ENCODE measurements at regions not wholly inside any gene's neighbourhood (a gene's known extent, or its start where the extent isn't known, plus 50 kb on each side); places are given as distances from the start of the nearest gene placed in this dataset.
"Not testable (repeated sequence)": the region's sequence is repeated elsewhere in the genome, so short reads cannot be mapped to it uniquely, and the experiment has no call there.

- BruUV-seq (replicated peaks); H3K9me3 ChIP-seq (ENCODE audit: low read length); H3K4me1 ChIP-seq (ENCODE audit: insufficient read depth, low read length); DNase-seq (ENCODE audit: low spot score); H3K27me3 ChIP-seq (ENCODE audit: control insufficient read depth in 1 of 2, insufficient read depth in 2 of 2, low read length in 2 of 2); intact Hi-C loops (cut with micrococcal nuclease; ENCODE audit: unreplicated experiment); FAIRE-seq; H3K79me2 ChIP-seq (ENCODE audit: insufficient read depth, low read length); H3K4me3 ChIP-seq (replicated peaks in 1 of 3; ENCODE audit: insufficient read depth in 1 of 3, low read depth in 2 of 3, low read length in 3 of 3); POLR2A ChIA-PET; ATAC-seq; in situ Hi-C loops (cut with HindIII; ENCODE audit: extremely low pct_ligation_motif_present, low pct_unique_long_range_greater_than_20kb); H3K27ac ChIP-seq (ENCODE audit: extremely low read length, insufficient read depth, low read length); H4K20me1 ChIP-seq (ENCODE audit: insufficient read depth, low read length); H3K36me3 ChIP-seq (replicated peaks in 1 of 2; ENCODE audit: control insufficient read depth in 1 of 2, insufficient read depth in 2 of 2, low read length in 2 of 2); H2AFZ ChIP-seq (ENCODE audit: low read length); CTCF ChIA-PET (ENCODE audit: low intra/inter-chr PET ratio, low total read pairs); H3K9ac ChIP-seq (ENCODE audit: insufficient read depth, low read depth, low read length); H3K4me2 ChIP-seq (ENCODE audit: low read depth, low read length): not testable (repeated sequence)
- WGBS (ENCODE audit: low lambda C conversion rate), result 28% methylated on average over 2 of the region's 4 CpGs
- TF ChIP-seq ZNF761 (CRISPR knock-in tag; conservative IDR thresholded peaks at IDR 0.05), result peak; percentile 99
Measured at GRCh38 chr12:94905749-94906148, 97.7 kb downstream of the NDUFA12 start.

GRCh38 chr12:94900496-94900895, 103.0 kb downstream of the NDUFA12 start:
- ChIA-PET CTCF (ENCODE audit: low intra/inter-chr PET ratio, low total read pairs) (no interaction called here), POLR2A (no interaction called here)
- Histone ChIP-seq H2AFZ (ENCODE audit: low read length) (no peak overlapping the region), H3K4me2 (ENCODE audit: low read depth, low read length) (no peak overlapping the region), H3K36me3 (replicated peaks in 1 of 2; ENCODE audit: control insufficient read depth in 1 of 2, insufficient read depth in 2 of 2, low read length in 2 of 2) (no peaks in the 10 kb centered on the region), H4K20me1 (ENCODE audit: insufficient read depth, low read length) (no peaks in the 10 kb centered on the region), H3K27ac (ENCODE audit: extremely low read length, insufficient read depth, low read length) (no peak overlapping the region), H3K9me3 (ENCODE audit: low read length) (no peaks in the 10 kb centered on the region; the same call in 1 of the 2 replicates), H3K27me3 (ENCODE audit: control insufficient read depth in 1 of 2, insufficient read depth in 2 of 2, low read length in 2 of 2) (no peaks in the 10 kb centered on the region), H3K9ac (ENCODE audit: insufficient read depth, low read depth, low read length) (no peak overlapping the region), H3K4me3 (replicated peaks in 1 of 3; ENCODE audit: insufficient read depth in 1 of 3, low read depth in 2 of 3, low read length in 3 of 3) (no peak overlapping the region), H3K4me1 (ENCODE audit: insufficient read depth, low read length) (no peaks in the 10 kb centered on the region), H3K79me2 (ENCODE audit: insufficient read depth, low read length) (no peaks in the 10 kb centered on the region)
- intact Hi-C loops (cut with micrococcal nuclease; ENCODE audit: unreplicated experiment) (no loop called here), in situ Hi-C loops (cut with HindIII; ENCODE audit: extremely low pct_ligation_motif_present, low pct_unique_long_range_greater_than_20kb) (no loop called here)
- DNase-seq (ENCODE audit: low spot score) (no peak), FAIRE-seq (no peak), ATAC-seq (no peak)
- whole genome bisulfite sequencing (ENCODE audit: low lambda C conversion rate), result 10% methylated on average over 2 of the region's 2 CpGs
- no TSS peak for BruUV-seq (replicated peaks)
- TF ChIP-seq ZBTB46 (CRISPR knock-in tag; IDR thresholded peaks at IDR 0.05; ENCODE audit: borderline replicate concordance) (no peak), ZNF564 (CRISPR knock-in tag; IDR thresholded peaks at IDR 0.05) (no peak), ZNF124 (CRISPR knock-in tag; IDR thresholded peaks at IDR 0.05) (no peak), ZNF569 (CRISPR knock-in tag; IDR thresholded peaks at IDR 0.05; ENCODE audit: borderline replicate concordance) (no peak), HDAC1 (CRISPR knock-in tag; IDR thresholded peaks at IDR 0.05) (no peak), ZNF691 (CRISPR knock-in tag; IDR thresholded peaks at IDR 0.05; ENCODE audit: borderline replicate concordance, low read depth) (no peak)
